ENCODE measurements at regions not wholly inside any gene's neighbourhood (a gene's known extent, or its start where the extent isn't known, plus 50 kb on each side); places are given as distances from the start of the nearest gene placed in this dataset.

- Histone ChIP-seq H3K9ac (ENCODE audit: low read depth, low read length, poor library complexity, severe bottlenecking) (no peak overlapping the region), H3K4me1 (ENCODE audit: insufficient read depth, low read length, poor library complexity, severe bottlenecking) (no peaks in the 10 kb centered on the region), H3K4me2 (ENCODE audit: low read depth, low read length, poor library complexity, severe bottlenecking) (no peak overlapping the region), H4K20me1 (ENCODE audit: insufficient read depth, low read length, poor library complexity, severe bottlenecking) (no peaks in the 10 kb centered on the region), H3K9me3 (ENCODE audit: insufficient read depth, low read depth, low read length) (no peaks in the 10 kb centered on the region), H2AFZ (ENCODE audit: low read length) (no peak overlapping the region; the same call in 1 of the 2 replicates), H3K9me2 (replicated peaks; ENCODE audit: low read depth, low read length) (no peaks in the 10 kb centered on the region), H3K4me3 (ENCODE audit: low read length, poor library complexity, severe bottlenecking) (no peak overlapping the region), H3K79me2 (ENCODE audit: insufficient read depth, low read length) (no peaks in the 10 kb centered on the region), H3K36me3 (ENCODE audit: insufficient read depth, low read length) (no peaks in the 10 kb centered on the region), H3F3A (ENCODE audit: low read depth) (no peaks in the 10 kb centered on the region), H3K27me3 (ENCODE audit: insufficient read depth, low read length, poor library complexity, severe bottlenecking) (no peaks in the 10 kb centered on the region)
- TF ChIP-seq EZH2phosphoT487 (IDR thresholded peaks at IDR 0.05; ENCODE audit: borderline replicate concordance) (no peak), CTCF (conservative IDR thresholded peaks at IDR 0.05; ENCODE audit: low read length) (no peak)
Measured at GRCh38 chr13:72537395-72537780, 190.0 kb downstream of the MZT1 start.

GRCh38 chr13:72536714-72537394, 190.6 kb downstream of the MZT1 start:
- Histone ChIP-seq H3K79me2 (ENCODE audit: insufficient read depth, low read length) (no peaks in the 10 kb centered on the region), H2AFZ (ENCODE audit: low read length) (no peak overlapping the region; the same call in 1 of the 2 replicates), H3K27me3 (ENCODE audit: insufficient read depth, low read length, poor library complexity, severe bottlenecking) (no peaks in the 10 kb centered on the region), H3K4me1 (ENCODE audit: insufficient read depth, low read length, poor library complexity, severe bottlenecking) (no peaks in the 10 kb centered on the region), H3K4me2 (ENCODE audit: low read depth, low read length, poor library complexity, severe bottlenecking) (no peak overlapping the region), H3K36me3 (ENCODE audit: insufficient read depth, low read length) (no peaks in the 10 kb centered on the region), H3K9me3 (ENCODE audit: insufficient read depth, low read depth, low read length) (no peaks in the 10 kb centered on the region), H3K9ac (ENCODE audit: low read depth, low read length, poor library complexity, severe bottlenecking) (no peak overlapping the region), H3F3A (ENCODE audit: low read depth) (no peaks in the 10 kb centered on the region), H3K4me3 (ENCODE audit: low read length, poor library complexity, severe bottlenecking) (no peak overlapping the region), H3K9me2 (replicated peaks; ENCODE audit: low read depth, low read length) (no peaks in the 10 kb centered on the region), H4K20me1 (ENCODE audit: insufficient read depth, low read length, poor library complexity, severe bottlenecking) (no peaks in the 10 kb centered on the region)
- no peak for TF ChIP-seq EZH2phosphoT487 (IDR thresholded peaks at IDR 0.05; ENCODE audit: borderline replicate concordance)
- TF ChIP-seq CTCF (conservative IDR thresholded peaks at IDR 0.05; ENCODE audit: low read length), result no peak

- no peak overlapping the region for H2AFZ ChIP-seq (ENCODE audit: low read length)
- TF ChIP-seq CTCF (conservative IDR thresholded peaks at IDR 0.05; ENCODE audit: low read length) (no peak), EZH2phosphoT487 (IDR thresholded peaks at IDR 0.05; ENCODE audit: borderline replicate concordance) (no peak)
- no peaks in the 10 kb centered on the region for H3F3A ChIP-seq (ENCODE audit: low read depth)
- H3K4me2 ChIP-seq (ENCODE audit: low read depth, low read length, poor library complexity, severe bottlenecking), result no peak overlapping the region
- H3K27me3 ChIP-seq (ENCODE audit: insufficient read depth, low read length, poor library complexity, severe bottlenecking), result no peaks in the 10 kb centered on the region
- no peaks in the 10 kb centered on the region for H3K9me2 ChIP-seq (replicated peaks; ENCODE audit: low read depth, low read length)
- no peaks in the 10 kb centered on the region for H3K79me2 ChIP-seq (ENCODE audit: insufficient read depth, low read length)
- H3K4me3 ChIP-seq (ENCODE audit: low read length, poor library complexity, severe bottlenecking), result no peak overlapping the region
- no peaks in the 10 kb centered on the region for H3K4me1 ChIP-seq (ENCODE audit: insufficient read depth, low read length, poor library complexity, severe bottlenecking)
- no peaks in the 10 kb centered on the region for H3K36me3 ChIP-seq (ENCODE audit: insufficient read depth, low read length)
- no peaks in the 10 kb centered on the region for H4K20me1 ChIP-seq (ENCODE audit: insufficient read depth, low read length, poor library complexity, severe bottlenecking)
- H3K9me3 ChIP-seq (ENCODE audit: insufficient read depth, low read depth, low read length), result no peaks in the 10 kb centered on the region
- H3K9ac ChIP-seq (ENCODE audit: low read depth, low read length, poor library complexity, severe bottlenecking), result no peak overlapping the region
Measured at GRCh38 chr13:72534951-72535640, 192.3 kb downstream of the MZT1 start.

Data from Loucy (cell line).